ENCODE measurements at regions not wholly inside any gene's neighbourhood (a gene's known extent, or its start where the extent isn't known, plus 50 kb on each side); places are given as distances from the start of the nearest gene placed in this dataset.

- Histone ChIP-seq H3K36me3 (ENCODE audit: control insufficient read depth, insufficient read depth, low read length) (no peaks in the 10 kb centered on the region), H3K4me2 (ENCODE audit: low read length) (no peak overlapping the region), H2AFZ (no peak overlapping the region), H3K27ac (no peak overlapping the region), H3K27me3 (ENCODE audit: control insufficient read depth, insufficient read depth, low read length) (no peaks in the 10 kb centered on the region), H3K4me3 (ENCODE audit: low read depth, low read length) (no peak overlapping the region), H3K79me2 (no peaks in the 10 kb centered on the region), H3K9me3 (ENCODE audit: control insufficient read depth, low read length) (no peaks in the 10 kb centered on the region), H3K4me1 (no peaks in the 10 kb centered on the region), H3K9ac (no peak overlapping the region)
- TF ChIP-seq CTCF (IDR thresholded peaks at IDR 0.05) = no peak
Measured at GRCh38 chr3:118262800-118263402, 771.7 kb downstream of the IGSF11 start.

GRCh38 chr3:118267588-118267987 is 767.1 kb downstream of the IGSF11 start:
- Histone ChIP-seq H3K79me2 (no peaks in the 10 kb centered on the region), H3K27ac (no peak overlapping the region), H2AFZ (no peak overlapping the region), H3K9ac (no peak overlapping the region), H3K4me3 (ENCODE audit: low read depth, low read length) (no peak overlapping the region), H3K9me3 (ENCODE audit: control insufficient read depth, low read length) (no peaks in the 10 kb centered on the region), H3K4me2 (ENCODE audit: low read length) (no peak overlapping the region), H3K36me3 (ENCODE audit: control insufficient read depth, insufficient read depth, low read length) (no peaks in the 10 kb centered on the region), H3K4me1 (no peaks in the 10 kb centered on the region), H3K27me3 (ENCODE audit: control insufficient read depth, insufficient read depth, low read length) (no peaks in the 10 kb centered on the region)
- TF ChIP-seq CTCF (IDR thresholded peaks at IDR 0.05) = no peak

- no peak overlapping the region for H2AFZ ChIP-seq
- H3K79me2 ChIP-seq = no peaks in the 10 kb centered on the region
- H3K9me3 ChIP-seq (ENCODE audit: control insufficient read depth, low read length) = no peaks in the 10 kb centered on the region
- H3K4me1 ChIP-seq = no peaks in the 10 kb centered on the region
- no peak overlapping the region for H3K9ac ChIP-seq
- H3K27me3 ChIP-seq (ENCODE audit: control insufficient read depth, insufficient read depth, low read length) = no peaks in the 10 kb centered on the region
- H3K4me3 ChIP-seq (ENCODE audit: low read depth, low read length) = no peak overlapping the region
- TF ChIP-seq CTCF (IDR thresholded peaks at IDR 0.05) = no peak
- no peak overlapping the region for H3K27ac ChIP-seq
- H3K36me3 ChIP-seq (ENCODE audit: control insufficient read depth, insufficient read depth, low read length) = no peaks in the 10 kb centered on the region
- no peak overlapping the region for H3K4me2 ChIP-seq (ENCODE audit: low read length)
Measured at GRCh38 chr3:118269537-118270125, 765.0 kb downstream of the IGSF11 start.

- TF ChIP-seq CTCF (IDR thresholded peaks at IDR 0.05) = no peak
- H3K27me3 ChIP-seq (ENCODE audit: control insufficient read depth, insufficient read depth, low read length) = no peaks in the 10 kb centered on the region
- H3K36me3 ChIP-seq (ENCODE audit: control insufficient read depth, insufficient read depth, low read length) = no peaks in the 10 kb centered on the region
- no peak overlapping the region for H3K27ac ChIP-seq
- no peak overlapping the region for H2AFZ ChIP-seq
- H3K9me3 ChIP-seq (ENCODE audit: control insufficient read depth, low read length) = no peaks in the 10 kb centered on the region
- no peak overlapping the region for H3K9ac ChIP-seq
- no peak overlapping the region for H3K4me2 ChIP-seq (ENCODE audit: low read length)
- no peak overlapping the region for H3K4me3 ChIP-seq (ENCODE audit: low read depth, low read length)
- no peaks in the 10 kb centered on the region for H3K79me2 ChIP-seq
- H3K4me1 ChIP-seq = no peaks in the 10 kb centered on the region
Measured at GRCh38 chr3:118272991-118273390, 761.7 kb downstream of the IGSF11 start.

- Histone ChIP-seq H3K9ac (no peak overlapping the region), H3K36me3 (ENCODE audit: control insufficient read depth, insufficient read depth, low read length) (no peaks in the 10 kb centered on the region), H3K27me3 (ENCODE audit: control insufficient read depth, insufficient read depth, low read length) (no peaks in the 10 kb centered on the region), H3K4me2 (ENCODE audit: low read length) (no peak overlapping the region), H3K27ac (no peak overlapping the region), H2AFZ (no peak overlapping the region), H3K4me1 (no peaks in the 10 kb centered on the region), H3K4me3 (ENCODE audit: low read depth, low read length) (no peak overlapping the region), H3K79me2 (no peaks in the 10 kb centered on the region), H3K9me3 (ENCODE audit: control insufficient read depth, low read length) (no peaks in the 10 kb centered on the region)
- TF ChIP-seq CTCF (IDR thresholded peaks at IDR 0.05) = no peak
Measured at GRCh38 chr3:118277814-118278213, 756.8 kb downstream of the IGSF11 start.

Measured in parathyroid adenoma (tissue), 2 donors.